Activated naive CD4-positive, alpha-beta T cell treated with anti-CD3 and anti-CD28 coated beads, Interleukin-2, amount 50 U/mL, for 24 hours (primary cell): ENCODE measurements at regions not wholly inside any gene's neighbourhood (a gene's known extent, or its start where the extent isn't known, plus 50 kb on each side); places are given as distances from the start of the nearest gene placed in this dataset.
"Not testable (repeated sequence)": the region's sequence is repeated elsewhere in the genome, so short reads cannot be mapped to it uniquely, and the experiment has no call there.

Experiments used
- H3K27ac Mint-ChIP-seq: one replicate; pipeline ENCODE4 v1.8.0; 2021; ENCODE audit warnings: mild to moderate bottlenecking, mixed read lengths
- H3K27me3 Mint-ChIP-seq: one replicate; pipeline ENCODE4 v1.8.0; 2021; ENCODE audit warnings: mixed read lengths
- H3K36me3 Mint-ChIP-seq: one replicate; pipeline ENCODE4 v1.8.0; 2021; ENCODE audit warnings: mixed read lengths
- H3K4me1 Mint-ChIP-seq: one replicate; pipeline ENCODE4 v1.8.0; 2021; ENCODE audit warnings: mixed read lengths
- H3K4me3 Mint-ChIP-seq: one replicate; pipeline ENCODE4 v1.8.0; 2021; ENCODE audit warnings: mild to moderate bottlenecking, mixed read lengths
- H3K9me3 Mint-ChIP-seq: one replicate; pipeline ENCODE4 v1.8.0; 2021; ENCODE audit warnings: mixed read lengths

DNA sequence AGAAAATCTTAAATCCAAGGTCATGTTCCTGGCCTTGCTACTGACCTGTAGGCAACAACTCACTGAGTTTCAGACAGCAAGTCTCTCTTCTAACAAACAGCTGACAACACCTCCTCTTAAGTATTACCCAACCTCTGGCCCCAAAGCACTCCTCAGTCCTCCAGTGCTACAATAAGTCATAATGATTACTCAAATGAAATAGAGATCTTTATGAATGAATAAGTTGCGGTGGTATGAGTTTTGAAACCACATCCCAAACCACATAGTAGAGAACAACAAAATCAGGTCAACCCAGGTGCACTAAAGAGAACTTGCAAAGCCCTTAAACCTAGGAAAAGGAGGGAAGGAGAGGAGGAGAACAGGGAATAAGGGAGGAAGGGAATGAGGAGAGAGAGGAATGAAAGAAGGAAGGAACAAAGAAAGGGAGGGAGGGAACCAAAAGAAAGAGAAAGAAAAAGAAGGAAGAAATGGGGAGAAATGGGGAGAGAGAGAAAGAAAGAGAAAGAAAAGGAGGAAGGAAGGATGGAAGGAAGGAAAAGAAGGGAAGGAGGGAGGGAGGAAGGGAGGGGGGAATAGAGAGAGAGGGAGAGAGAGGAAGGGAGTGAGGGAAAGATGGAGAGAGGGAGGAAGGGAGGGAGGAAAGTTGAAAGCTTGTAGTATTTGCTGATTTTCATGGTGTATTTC, 142.8 kb upstream of the CALCR start:
- Mint-ChIP-seq H3K9me3 (no peaks in the 10 kb centered on the region), H3K27me3 (peaks cover 1% of the 10 kb centered on the region), H3K27ac (no peak overlapping the region), H3K4me3 (no peak overlapping the region), H3K4me1 (no peaks in the 10 kb centered on the region), H3K36me3 (no peaks in the 10 kb centered on the region)

- Mint-ChIP-seq H3K9me3 (no peaks in the 10 kb centered on the region), H3K27ac (no peak overlapping the region), H3K4me3 (no peak overlapping the region), H3K4me1 (no peaks in the 10 kb centered on the region), H3K27me3 (peaks cover 1% of the 10 kb centered on the region), H3K36me3 (no peaks in the 10 kb centered on the region)
Measured at GRCh38 chr7:93715234-93715633, 140.7 kb upstream of the CALCR start.

- Mint-ChIP-seq H3K27me3 (peaks cover 1% of the 10 kb centered on the region), H3K4me1 (no peaks in the 10 kb centered on the region), H3K36me3 (no peaks in the 10 kb centered on the region), H3K9me3 (peaks cover 5% of the 10 kb centered on the region), H3K4me3 (no peak overlapping the region), H3K27ac (no peak overlapping the region)
Measured at GRCh38 chr7:93711926-93712325, 137.4 kb upstream of the CALCR start.

DNA sequence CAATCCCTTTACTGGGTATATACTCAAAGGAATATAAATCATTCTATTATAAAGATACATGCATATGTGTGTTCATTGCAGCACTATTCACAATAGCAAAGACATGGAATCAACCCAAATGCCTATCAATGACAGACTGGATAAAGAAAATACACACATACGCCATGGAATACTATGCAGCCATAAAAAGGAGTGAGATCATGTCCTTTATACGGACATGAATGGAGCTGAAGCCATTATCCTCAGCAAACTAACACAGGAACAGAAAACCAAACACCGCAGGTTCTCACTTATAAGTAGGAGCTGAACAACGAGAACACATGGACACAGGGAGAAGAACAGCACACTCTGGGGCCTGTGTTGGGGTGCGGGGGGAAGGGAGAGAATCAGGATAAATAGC, 133.7 kb upstream of the CALCR start:
- not testable (repeated sequence) for H3K36me3 Mint-ChIP-seq, H3K27me3 Mint-ChIP-seq, H3K4me1 Mint-ChIP-seq, H3K9me3 Mint-ChIP-seq, H3K4me3 Mint-ChIP-seq, H3K27ac Mint-ChIP-seq

- Mint-ChIP-seq H3K27ac (no peak overlapping the region), H3K4me3 (no peak overlapping the region), H3K36me3 (no peaks in the 10 kb centered on the region), H3K9me3 (peaks cover 5% of the 10 kb centered on the region), H3K27me3 (no peaks in the 10 kb centered on the region), H3K4me1 (no peaks in the 10 kb centered on the region)
Measured at GRCh38 chr7:93707249-93707648, 132.7 kb upstream of the CALCR start.

- not testable (repeated sequence) for H3K4me3 Mint-ChIP-seq, H3K27me3 Mint-ChIP-seq, H3K9me3 Mint-ChIP-seq, H3K36me3 Mint-ChIP-seq, H3K27ac Mint-ChIP-seq, H3K4me1 Mint-ChIP-seq
Measured at GRCh38 chr7:93706162-93706561, 131.6 kb upstream of the CALCR start.

DNA sequence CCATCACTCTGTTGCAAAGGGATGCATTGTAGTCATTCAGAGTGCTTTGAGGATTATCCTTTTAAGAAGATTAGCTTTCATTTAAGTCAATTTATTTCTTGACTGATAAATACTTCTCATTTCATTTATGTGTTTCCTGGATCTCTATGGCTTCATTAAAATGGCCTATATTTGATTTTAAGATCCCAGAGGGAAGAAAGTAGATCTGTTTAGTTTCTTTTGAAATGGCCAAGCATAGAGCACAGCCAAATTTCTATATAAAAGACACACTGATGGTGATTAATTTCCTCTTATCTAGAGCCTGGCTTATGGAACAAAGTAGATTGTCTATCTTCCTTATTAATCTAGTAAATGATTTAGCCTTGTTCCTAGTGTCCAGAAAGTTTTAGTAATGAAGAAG, 129.7 kb upstream of the CALCR start:
- H3K36me3 Mint-ChIP-seq = no peaks in the 10 kb centered on the region
- no peaks in the 10 kb centered on the region for H3K4me1 Mint-ChIP-seq
- no peak overlapping the region for H3K4me3 Mint-ChIP-seq
- peaks cover 5% of the 10 kb centered on the region for H3K9me3 Mint-ChIP-seq
- H3K27me3 Mint-ChIP-seq = no peaks in the 10 kb centered on the region
- H3K27ac Mint-ChIP-seq = no peak overlapping the region

DNA sequence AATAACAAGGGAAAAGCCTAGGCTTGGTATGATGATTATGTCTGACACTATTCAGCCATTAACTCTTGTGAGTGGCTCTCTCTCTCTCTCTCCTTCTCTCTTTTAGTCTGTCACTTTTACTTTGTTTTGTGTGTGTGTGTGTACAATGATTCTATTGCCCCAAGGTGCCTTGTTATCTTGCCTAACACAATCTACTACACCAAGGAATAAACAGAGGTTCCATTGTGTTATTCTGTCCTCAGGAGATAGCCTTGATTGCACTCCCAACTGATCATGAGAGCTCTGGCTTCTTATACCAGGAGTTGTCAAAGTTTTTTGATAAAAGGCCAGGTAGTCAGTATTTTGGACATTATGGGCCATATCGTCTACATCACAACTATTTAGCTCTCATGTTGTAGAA, 123.4 kb upstream of the CALCR start:
- no peak overlapping the region for H3K27ac Mint-ChIP-seq
- no peaks in the 10 kb centered on the region for H3K36me3 Mint-ChIP-seq
- no peaks in the 10 kb centered on the region for H3K9me3 Mint-ChIP-seq
- no peak overlapping the region for H3K4me3 Mint-ChIP-seq
- H3K4me1 Mint-ChIP-seq = no peaks in the 10 kb centered on the region
- no peaks in the 10 kb centered on the region for H3K27me3 Mint-ChIP-seq

DNA sequence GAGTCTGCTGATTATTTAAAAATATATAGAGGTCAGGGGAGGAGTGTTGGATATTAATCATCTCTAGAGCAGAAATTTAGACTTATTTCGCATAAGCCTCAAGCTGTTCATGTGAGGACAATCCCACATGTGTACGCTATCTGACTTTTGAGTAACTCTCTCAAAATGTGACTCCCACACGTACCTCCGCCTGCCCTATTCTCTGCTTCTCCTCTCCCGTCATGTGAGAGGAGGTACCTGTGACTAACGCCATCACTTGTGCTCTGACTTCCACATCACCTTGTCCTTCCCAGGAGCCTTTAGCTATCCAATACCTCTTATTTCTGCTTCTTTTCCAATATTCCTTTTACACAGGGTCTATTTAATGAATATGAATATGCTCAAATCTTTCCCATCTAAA, 119.3 kb upstream of the CALCR start:
- H3K4me1 Mint-ChIP-seq = no peaks in the 10 kb centered on the region
- no peak overlapping the region for H3K27ac Mint-ChIP-seq
- no peaks in the 10 kb centered on the region for H3K9me3 Mint-ChIP-seq
- H3K36me3 Mint-ChIP-seq = no peaks in the 10 kb centered on the region
- no peaks in the 10 kb centered on the region for H3K27me3 Mint-ChIP-seq
- H3K4me3 Mint-ChIP-seq = no peak overlapping the region

DNA sequence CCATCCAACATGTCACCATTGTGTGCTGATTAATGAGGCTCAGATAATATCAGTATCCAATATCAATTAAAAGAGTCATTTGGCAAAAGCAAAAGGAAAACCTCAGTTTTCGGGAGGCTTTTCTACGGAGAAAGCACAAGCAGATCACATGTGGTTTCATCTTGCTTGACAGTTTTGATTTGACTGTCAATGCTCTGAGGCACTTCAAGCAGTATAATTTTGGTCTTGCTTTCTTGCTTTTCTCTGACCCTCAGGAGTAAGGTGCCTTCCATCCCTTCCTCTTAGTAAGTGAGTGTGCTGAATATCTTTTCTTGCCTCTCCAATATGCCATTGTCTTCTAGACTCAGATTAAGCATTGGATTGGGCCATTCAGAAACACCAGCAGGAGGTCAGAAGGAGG, 115.5 kb upstream of the CALCR start:
- H3K27me3 Mint-ChIP-seq = no peaks in the 10 kb centered on the region

DNA sequence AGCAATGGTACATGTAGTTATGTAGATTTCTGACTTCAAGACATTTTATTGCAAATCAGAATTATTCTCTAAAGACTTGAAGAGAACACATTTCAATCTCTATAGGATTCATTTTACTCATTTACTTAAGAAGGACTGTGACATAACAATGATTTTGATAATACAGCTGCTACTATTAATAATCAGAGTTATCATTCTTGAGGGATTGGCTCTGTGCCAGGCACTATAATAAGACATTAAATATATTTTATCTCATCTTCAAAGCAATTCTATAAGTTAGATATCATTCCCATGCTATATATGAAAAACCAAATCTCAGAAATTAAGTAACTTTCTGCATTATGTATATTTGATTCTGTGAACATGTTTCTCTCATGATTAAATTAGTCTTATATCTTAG, 103.7 kb upstream of the CALCR start:
- no peak overlapping the region for H3K27ac Mint-ChIP-seq
- H3K9me3 Mint-ChIP-seq = no peaks in the 10 kb centered on the region
- H3K36me3 Mint-ChIP-seq = no peaks in the 10 kb centered on the region
- H3K4me3 Mint-ChIP-seq = no peak overlapping the region
- H3K4me1 Mint-ChIP-seq = no peaks in the 10 kb centered on the region
- H3K27me3 Mint-ChIP-seq = no peaks in the 10 kb centered on the region

More for the DNA sequence above, 115.5 kb upstream of the CALCR start:
- H3K4me3 Mint-ChIP-seq = no peak overlapping the region
- no peak overlapping the region for H3K27ac Mint-ChIP-seq
- no peaks in the 10 kb centered on the region for H3K9me3 Mint-ChIP-seq
- H3K4me1 Mint-ChIP-seq = no peaks in the 10 kb centered on the region
- no peaks in the 10 kb centered on the region for H3K36me3 Mint-ChIP-seq

DNA sequence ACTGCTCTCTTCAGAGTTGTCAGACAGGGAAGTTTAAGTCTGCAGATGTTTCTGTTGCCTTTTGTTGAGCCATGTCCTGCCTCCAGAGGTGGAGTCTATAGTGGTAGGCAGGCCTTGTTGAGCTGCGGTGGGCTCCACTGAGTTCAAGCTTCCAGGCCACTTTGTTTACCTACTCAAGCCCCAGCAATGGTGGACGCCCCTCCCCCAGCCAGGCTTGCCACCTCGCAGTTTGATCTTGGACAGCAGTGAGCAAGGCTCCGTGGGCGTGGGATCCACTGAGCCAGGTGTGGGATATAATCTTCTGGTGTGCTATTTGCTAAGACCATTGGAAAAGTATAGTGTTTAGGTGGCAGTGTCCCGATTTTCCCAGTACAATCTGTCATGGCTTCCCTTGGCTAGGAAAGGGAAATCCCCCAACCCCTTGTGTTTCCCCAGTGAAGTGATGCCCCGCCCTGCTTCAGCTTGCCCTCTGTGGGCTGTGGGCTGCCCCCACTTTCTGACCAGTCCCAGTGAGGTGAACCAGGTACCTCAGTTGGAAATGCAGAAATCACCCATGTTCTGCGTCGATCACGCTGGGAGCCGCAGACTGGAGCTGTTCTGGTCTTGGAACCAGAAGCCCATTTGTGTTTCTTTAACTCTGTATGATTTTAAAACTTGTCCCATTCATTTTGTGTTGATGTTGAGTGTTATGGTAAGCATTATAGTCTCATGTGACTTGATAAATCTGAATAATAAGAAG, 89.2 kb upstream of the CALCR start:
- H3K27ac Mint-ChIP-seq = no peak overlapping the region
- no peak overlapping the region for H3K4me3 Mint-ChIP-seq
- H3K9me3 Mint-ChIP-seq = no peaks in the 10 kb centered on the region
- H3K36me3 Mint-ChIP-seq = no peaks in the 10 kb centered on the region
- H3K4me1 Mint-ChIP-seq = no peaks in the 10 kb centered on the region
- H3K27me3 Mint-ChIP-seq = no peaks in the 10 kb centered on the region

DNA sequence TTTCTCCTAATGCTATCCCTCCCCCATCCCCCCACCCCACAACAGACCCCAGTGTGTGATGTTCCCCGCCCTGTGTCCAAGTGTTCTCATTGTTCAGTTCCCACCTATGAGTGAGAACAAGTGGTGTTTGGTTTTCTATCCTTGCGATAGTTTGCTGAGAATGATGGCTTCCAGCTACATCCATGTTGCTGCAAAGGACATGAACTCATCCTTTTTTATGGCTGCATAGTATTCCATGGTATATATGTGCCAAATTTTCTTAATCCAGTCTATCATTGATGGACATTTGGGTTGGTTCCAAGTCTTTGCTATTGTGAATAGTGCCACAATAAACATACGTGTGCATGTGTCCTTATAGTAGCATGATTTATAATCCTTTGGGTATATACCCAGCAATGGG, 83.6 kb upstream of the CALCR start:
- H3K27me3 Mint-ChIP-seq, H3K9me3 Mint-ChIP-seq, H3K27ac Mint-ChIP-seq, H3K36me3 Mint-ChIP-seq, H3K4me1 Mint-ChIP-seq, H3K4me3 Mint-ChIP-seq: not testable (repeated sequence)

GRCh38 chr7:93651603-93652159, 77.2 kb upstream of the CALCR start:
- no peaks in the 10 kb centered on the region for H3K27me3 Mint-ChIP-seq
- H3K4me1 Mint-ChIP-seq = no peaks in the 10 kb centered on the region
- H3K36me3 Mint-ChIP-seq = no peaks in the 10 kb centered on the region
- no peak overlapping the region for H3K27ac Mint-ChIP-seq
- H3K9me3 Mint-ChIP-seq = no peaks in the 10 kb centered on the region
- H3K4me3 Mint-ChIP-seq = no peak overlapping the region

DNA sequence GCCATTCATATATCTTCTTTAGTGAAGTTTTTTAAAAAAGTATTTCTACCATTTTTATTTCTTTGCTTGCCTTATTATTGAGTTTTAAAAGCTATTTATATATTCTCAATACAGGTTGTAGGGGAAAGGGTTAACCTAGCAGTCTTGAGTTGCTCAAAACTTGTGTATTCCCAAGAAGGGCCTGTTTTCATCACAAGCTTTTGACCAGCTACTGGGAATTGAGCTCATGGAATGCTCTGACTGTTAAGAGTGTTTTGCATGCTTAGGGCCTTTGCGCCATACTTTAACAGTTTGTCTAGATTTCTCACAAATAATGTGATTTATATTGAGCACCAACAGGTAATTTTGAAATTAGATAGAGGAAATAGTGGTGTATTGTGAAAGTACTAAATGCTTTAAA, 72.0 kb upstream of the CALCR start:
- no peak overlapping the region for H3K4me3 Mint-ChIP-seq
- no peaks in the 10 kb centered on the region for H3K27me3 Mint-ChIP-seq
- H3K9me3 Mint-ChIP-seq = no peaks in the 10 kb centered on the region
- no peaks in the 10 kb centered on the region for H3K4me1 Mint-ChIP-seq
- no peak overlapping the region for H3K27ac Mint-ChIP-seq
- H3K36me3 Mint-ChIP-seq = no peaks in the 10 kb centered on the region

DNA sequence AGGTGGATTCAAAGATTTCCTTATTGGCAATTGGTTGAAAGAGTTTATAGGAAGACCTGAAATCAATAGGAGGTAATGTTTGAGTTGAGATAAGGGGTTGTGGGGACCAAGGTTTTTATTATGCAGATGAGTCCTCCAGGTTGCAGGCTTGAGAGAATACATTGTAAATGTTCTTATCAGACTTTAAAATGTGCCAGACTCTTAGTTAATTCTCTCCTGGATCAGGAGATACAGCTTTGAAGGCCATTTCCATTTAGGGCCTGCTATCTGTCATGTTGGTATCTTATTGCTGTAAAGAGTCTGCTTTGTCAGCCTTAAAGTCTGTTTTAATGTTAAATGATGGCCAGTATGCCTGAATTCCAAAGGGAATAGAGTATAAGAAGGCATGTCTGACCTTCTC, 61.8 kb upstream of the CALCR start:
- H3K27ac Mint-ChIP-seq = no peak overlapping the region
- H3K4me1 Mint-ChIP-seq = no peaks in the 10 kb centered on the region
- H3K27me3 Mint-ChIP-seq = no peaks in the 10 kb centered on the region
- peaks cover 4% of the 10 kb centered on the region for H3K9me3 Mint-ChIP-seq
- no peaks in the 10 kb centered on the region for H3K36me3 Mint-ChIP-seq
- H3K4me3 Mint-ChIP-seq = no peak overlapping the region
